HL-60 (cell line): ENCODE measurements at regions not wholly inside any gene's neighbourhood (a gene's known extent, or its start where the extent isn't known, plus 50 kb on each side); places are given as distances from the start of the nearest gene placed in this dataset.

Source experiments
- DNase-seq, 2 experiments: peaks; one replicate each; pipeline ENCODE4 v3.0.0-alpha.2; 2010 to 2020; ENCODE audit warnings: low read depth in 1 of 2, low spot score in 1 of 2
- H3K27ac ChIP-seq: fragments of 250-450 bp; sonication (Bioruptor Pico); replicated peaks from 2 replicates; pipeline ENCODE4 v1.5.1; 2020; ENCODE audit warnings: mild to moderate bottlenecking, moderate library complexity
- H3K27me3 ChIP-seq: fragments of 250-450 bp; sonication (Bioruptor Pico); 2 replicates; pipeline ENCODE4 v1.5.1; 2021; ENCODE audit warnings: mild to moderate bottlenecking, moderate library complexity; ENCODE audit not compliant: insufficient read depth, poor library complexity, severe bottlenecking
- H3K4me3 ChIP-seq: replicated peaks from 2 replicates; pipeline ENCODE4 v1.5.1; 2011; ENCODE audit warnings: mild to moderate bottlenecking, control low read depth, low read length; ENCODE audit not compliant: insufficient read depth
- GABPA ChIP-seq: IDR thresholded peaks from 2 replicates; pipeline ENCODE4 v1.6.1; 2012; ENCODE audit warnings: low read depth
- POLR2AphosphoS5 ChIP-seq: IDR thresholded peaks from 2 replicates; pipeline ENCODE4 v1.6.1; 2012; ENCODE audit warnings: low read depth
- SPI1 ChIP-seq: IDR thresholded peaks from 2 replicates; pipeline ENCODE4 v1.6.1; 2012; ENCODE audit warnings: low read depth, mild to moderate bottlenecking, borderline replicate concordance
- TF ChIP-seq, protein P1 (sequence below): IDR thresholded peaks from 2 replicates; pipeline ENCODE4 v1.6.1; 2012; ENCODE audit warnings: low read depth; ENCODE audit not compliant: insufficient replicate concordance
- TF ChIP-seq, protein P2 (sequence below): IDR thresholded peaks from one replicate; pipeline ENCODE4 v1.5.1; 2011; ENCODE audit warnings: low read length, control low read depth, inconsistent platforms; ENCODE audit not compliant: insufficient read depth

DNA sequence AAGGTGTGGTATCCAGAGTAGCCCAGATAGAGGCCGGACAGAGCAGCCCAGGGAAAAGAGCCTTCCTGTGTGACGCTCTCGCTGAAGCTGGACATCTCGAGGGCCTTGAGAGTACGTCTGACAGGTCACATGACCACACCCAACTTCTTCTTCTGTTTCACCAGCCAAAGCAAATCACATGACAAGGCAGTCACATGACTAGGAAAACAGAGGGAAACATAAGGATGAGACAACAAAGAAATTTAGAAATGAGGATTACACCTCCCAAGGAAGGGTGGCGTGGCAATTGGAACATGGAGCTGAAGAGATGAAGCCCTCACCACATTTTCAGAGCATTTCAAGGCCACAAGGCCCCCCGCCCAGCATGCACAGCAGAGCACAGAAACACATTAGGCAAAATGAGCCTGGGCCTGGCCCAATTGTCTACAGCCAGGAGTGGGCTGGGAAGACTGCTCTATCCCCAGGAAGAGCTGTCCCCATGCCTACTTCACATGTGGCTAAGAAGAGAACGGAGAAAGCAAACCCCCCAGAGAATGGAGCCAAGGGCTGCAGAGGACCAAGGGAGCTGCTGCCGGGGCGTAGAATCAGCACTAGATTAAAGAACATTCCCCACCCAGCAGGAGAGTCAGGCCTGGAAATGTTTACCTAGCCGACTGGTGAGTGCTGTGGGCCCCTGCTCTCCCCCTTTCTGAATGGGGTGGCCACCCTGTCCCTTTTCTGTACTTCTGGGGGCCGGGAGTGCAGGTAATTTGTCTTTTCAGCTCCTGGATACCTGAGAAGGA, 305.1 kb downstream of the NPHP4 start:
- H3K27ac ChIP-seq, result no peak overlapping the region
- DNase-seq, result no peak
- no peaks in the 10 kb centered on the region for H3K27me3 ChIP-seq

GRCh38 chr1:5686195-5686594, 306.0 kb downstream of the NPHP4 start:
- Histone ChIP-seq H3K4me3 (no peak overlapping the region), H3K27me3 (no peaks in the 10 kb centered on the region), H3K27ac (no peak overlapping the region)
- TF ChIP-seq, protein P1, sequence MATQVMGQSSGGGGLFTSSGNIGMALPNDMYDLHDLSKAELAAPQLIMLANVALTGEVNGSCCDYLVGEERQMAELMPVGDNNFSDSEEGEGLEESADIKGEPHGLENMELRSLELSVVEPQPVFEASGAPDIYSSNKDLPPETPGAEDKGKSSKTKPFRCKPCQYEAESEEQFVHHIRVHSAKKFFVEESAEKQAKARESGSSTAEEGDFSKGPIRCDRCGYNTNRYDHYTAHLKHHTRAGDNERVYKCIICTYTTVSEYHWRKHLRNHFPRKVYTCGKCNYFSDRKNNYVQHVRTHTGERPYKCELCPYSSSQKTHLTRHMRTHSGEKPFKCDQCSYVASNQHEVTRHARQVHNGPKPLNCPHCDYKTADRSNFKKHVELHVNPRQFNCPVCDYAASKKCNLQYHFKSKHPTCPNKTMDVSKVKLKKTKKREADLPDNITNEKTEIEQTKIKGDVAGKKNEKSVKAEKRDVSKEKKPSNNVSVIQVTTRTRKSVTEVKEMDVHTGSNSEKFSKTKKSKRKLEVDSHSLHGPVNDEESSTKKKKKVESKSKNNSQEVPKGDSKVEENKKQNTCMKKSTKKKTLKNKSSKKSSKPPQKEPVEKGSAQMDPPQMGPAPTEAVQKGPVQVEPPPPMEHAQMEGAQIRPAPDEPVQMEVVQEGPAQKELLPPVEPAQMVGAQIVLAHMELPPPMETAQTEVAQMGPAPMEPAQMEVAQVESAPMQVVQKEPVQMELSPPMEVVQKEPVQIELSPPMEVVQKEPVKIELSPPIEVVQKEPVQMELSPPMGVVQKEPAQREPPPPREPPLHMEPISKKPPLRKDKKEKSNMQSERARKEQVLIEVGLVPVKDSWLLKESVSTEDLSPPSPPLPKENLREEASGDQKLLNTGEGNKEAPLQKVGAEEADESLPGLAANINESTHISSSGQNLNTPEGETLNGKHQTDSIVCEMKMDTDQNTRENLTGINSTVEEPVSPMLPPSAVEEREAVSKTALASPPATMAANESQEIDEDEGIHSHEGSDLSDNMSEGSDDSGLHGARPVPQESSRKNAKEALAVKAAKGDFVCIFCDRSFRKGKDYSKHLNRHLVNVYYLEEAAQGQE, result no peak
- TF ChIP-seq SPI1, result no peak
- no peak for TF ChIP-seq GABPA
- no peak for TF ChIP-seq POLR2AphosphoS5
- TF ChIP-seq, protein P2, sequence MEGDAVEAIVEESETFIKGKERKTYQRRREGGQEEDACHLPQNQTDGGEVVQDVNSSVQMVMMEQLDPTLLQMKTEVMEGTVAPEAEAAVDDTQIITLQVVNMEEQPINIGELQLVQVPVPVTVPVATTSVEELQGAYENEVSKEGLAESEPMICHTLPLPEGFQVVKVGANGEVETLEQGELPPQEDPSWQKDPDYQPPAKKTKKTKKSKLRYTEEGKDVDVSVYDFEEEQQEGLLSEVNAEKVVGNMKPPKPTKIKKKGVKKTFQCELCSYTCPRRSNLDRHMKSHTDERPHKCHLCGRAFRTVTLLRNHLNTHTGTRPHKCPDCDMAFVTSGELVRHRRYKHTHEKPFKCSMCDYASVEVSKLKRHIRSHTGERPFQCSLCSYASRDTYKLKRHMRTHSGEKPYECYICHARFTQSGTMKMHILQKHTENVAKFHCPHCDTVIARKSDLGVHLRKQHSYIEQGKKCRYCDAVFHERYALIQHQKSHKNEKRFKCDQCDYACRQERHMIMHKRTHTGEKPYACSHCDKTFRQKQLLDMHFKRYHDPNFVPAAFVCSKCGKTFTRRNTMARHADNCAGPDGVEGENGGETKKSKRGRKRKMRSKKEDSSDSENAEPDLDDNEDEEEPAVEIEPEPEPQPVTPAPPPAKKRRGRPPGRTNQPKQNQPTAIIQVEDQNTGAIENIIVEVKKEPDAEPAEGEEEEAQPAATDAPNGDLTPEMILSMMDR, result no peak
- DNase-seq, result no peak

More for the DNA sequence above, 305.1 kb downstream of the NPHP4 start:
- H3K4me3 ChIP-seq, result no peak overlapping the region
- TF ChIP-seq POLR2AphosphoS5 (no peak), GABPA (no peak), SPI1 (no peak)
- TF ChIP-seq, protein P1, result no peak
- TF ChIP-seq, protein P2, result no peak

GRCh38 chr1:5685446-5686040, 306.7 kb downstream of the NPHP4 start:
- TF ChIP-seq, protein P1, result no peak
- TF ChIP-seq GABPA, result no peak
- no peak for TF ChIP-seq SPI1
- no peak overlapping the region for H3K4me3 ChIP-seq
- no peak overlapping the region for H3K27ac ChIP-seq
- DNase-seq, result no peak
- no peaks in the 10 kb centered on the region for H3K27me3 ChIP-seq
